WTC11 (cell line): ENCODE measurements at regions not wholly inside any gene's neighbourhood (a gene's known extent, or its start where the extent isn't known, plus 50 kb on each side); places are given as distances from the start of the nearest gene placed in this dataset.

Source experiments
- ATAC-seq: fragments of 200-7000 bp; cut with Tn5 transposase; 2 replicates; pipeline ENCODE4 v1.10.0; 2021; ENCODE audit warnings: mild to moderate bottlenecking, moderate library complexity
- CTCF ChIA-PET: fragments of 300-600 bp; sonication (Branson Sonifier 250); formaldehyde crosslinking; loops from one replicate; lab custom pipeline; 2021; ENCODE audit warnings: antibody characterized with exemption; lab: Charles Lee
- POLR2A ChIA-PET: fragments of 350-600 bp; sonication (Branson Sonifier 250); formaldehyde crosslinking; loops from one replicate; lab custom pipeline; 2021; ENCODE audit warnings: antibody characterized with exemption; lab: Charles Lee
- DNase-seq: peaks from one replicate; pipeline ENCODE4 v3.0.0; 2021; ENCODE audit warnings: low spot score
- H3K27ac Mint-ChIP-seq: 2 replicates; pipeline ENCODE4 v1.8.0; 2021; ENCODE audit warnings: mixed read lengths
- H3K27me3 Mint-ChIP-seq: 2 replicates; pipeline ENCODE4 v1.8.0; 2021; ENCODE audit warnings: low read depth, mild to moderate bottlenecking, moderate library complexity, mixed read lengths
- H3K36me3 Mint-ChIP-seq: 2 replicates; pipeline ENCODE4 v1.8.0; 2021; ENCODE audit warnings: mixed read lengths
- H3K4me1 Mint-ChIP-seq: 2 replicates; pipeline ENCODE4 v1.8.0; 2022; ENCODE audit warnings: mixed read lengths
- H3K4me3 Mint-ChIP-seq: 2 replicates; pipeline ENCODE4 v1.8.0; 2021; ENCODE audit warnings: mild to moderate bottlenecking, moderate library complexity, mixed read lengths
- H3K9me3 Mint-ChIP-seq: 2 replicates; pipeline ENCODE4 v1.8.0; 2021; ENCODE audit warnings: mixed read lengths
- AFF4 ChIP-seq: sonication (generic); formaldehyde crosslinking; IDR thresholded peaks from 2 replicates; pipeline ENCODE4 v1.8.1; 2023; ENCODE audit warnings: mild to moderate bottlenecking, missing genetic modification reagents, borderline replicate concordance
- E2F1 ChIP-seq: sonication (generic); formaldehyde crosslinking; IDR thresholded peaks from 2 replicates; pipeline ENCODE4 v1.8.0; 2022; ENCODE audit warnings: mild to moderate bottlenecking, missing genetic modification reagents
- IRF2 ChIP-seq: sonication (generic); formaldehyde crosslinking; IDR thresholded peaks from 2 replicates; pipeline ENCODE4 v1.8.0; 2022; ENCODE audit warnings: low read depth, missing genetic modification reagents, borderline replicate concordance
- MLX ChIP-seq: sonication (generic); formaldehyde crosslinking; IDR thresholded peaks from 2 replicates; pipeline ENCODE4 v1.8.1; 2023; ENCODE audit warnings: mild to moderate bottlenecking, missing genetic modification reagents, moderate library complexity
- NFATC4 ChIP-seq: fragments of 250-450 bp; sonication (Bioruptor Pico); IDR thresholded peaks from 2 replicates; pipeline ENCODE4 v1.9.0; 2021; ENCODE audit warnings: mild to moderate bottlenecking
- NFE2L1 ChIP-seq: sonication (generic); formaldehyde crosslinking; IDR thresholded peaks from 2 replicates; pipeline ENCODE4 v1.8.1; 2023; ENCODE audit warnings: missing genetic modification reagents
- NFYB ChIP-seq: sonication (generic); formaldehyde crosslinking; conservative IDR thresholded peaks from 2 replicates; pipeline ENCODE4 v1.8.0; 2022; ENCODE audit warnings: low read depth, missing genetic modification reagents
- PREB ChIP-seq: sonication (generic); formaldehyde crosslinking; IDR thresholded peaks from 2 replicates; pipeline ENCODE4 v1.8.1; 2022; ENCODE audit warnings: mild to moderate bottlenecking, missing genetic modification reagents, moderate library complexity, borderline replicate concordance
- RELA ChIP-seq: sonication (generic); formaldehyde crosslinking; IDR thresholded peaks from 2 replicates; pipeline ENCODE4 v1.8.1; 2022; ENCODE audit warnings: missing genetic modification reagents, mild to moderate bottlenecking, borderline replicate concordance
- SMAD3 ChIP-seq: sonication (generic); formaldehyde crosslinking; IDR thresholded peaks from 2 replicates; pipeline ENCODE4 v1.8.0; 2022; ENCODE audit warnings: missing genetic modification reagents, mild to moderate bottlenecking, borderline replicate concordance
- TEAD4 ChIP-seq: sonication (generic); formaldehyde crosslinking; IDR thresholded peaks from 2 replicates; pipeline ENCODE4 v1.8.0; 2022; ENCODE audit warnings: mild to moderate bottlenecking, missing genetic modification reagents
- USF2 ChIP-seq: sonication (generic); formaldehyde crosslinking; IDR thresholded peaks from 2 replicates; pipeline ENCODE4 v1.8.1; 2023; ENCODE audit warnings: mild to moderate bottlenecking, missing genetic modification reagents, moderate library complexity
- ZNF138 ChIP-seq: sonication (generic); formaldehyde crosslinking; conservative IDR thresholded peaks from 2 replicates; pipeline ENCODE4 v1.8.1; 2022; ENCODE audit warnings: mild to moderate bottlenecking, moderate library complexity, missing genetic modification reagents
- ZNF232 ChIP-seq: sonication (generic); formaldehyde crosslinking; IDR thresholded peaks from 2 replicates; pipeline ENCODE4 v1.8.0; 2022; ENCODE audit warnings: mild to moderate bottlenecking, missing genetic modification reagents
- ZNF416 ChIP-seq: fragments of 250-450 bp; sonication (Bioruptor Pico); IDR thresholded peaks from 2 replicates; pipeline ENCODE4 v1.9.0; 2021; ENCODE audit warnings: mild to moderate bottlenecking, inconsistent platforms
- ZNF425 ChIP-seq: fragments of 250-450 bp; sonication (Bioruptor Pico); conservative IDR thresholded peaks from 2 replicates; pipeline ENCODE4 v1.9.0; 2021; ENCODE audit warnings: mild to moderate bottlenecking
- ZNF512 ChIP-seq: sonication (generic); formaldehyde crosslinking; IDR thresholded peaks from 2 replicates; pipeline ENCODE4 v1.8.1; 2022; ENCODE audit warnings: missing genetic modification reagents, borderline replicate concordance

GRCh38 chr4:149881744-149882143, 66.1 kb upstream of the IQCM start (continued):
- no peak for TF ChIP-seq E2F1

GRCh38 chr4:149882251-149882650, 66.6 kb upstream of the IQCM start:
- Mint-ChIP-seq H3K4me3 (no peak overlapping the region), H3K4me1 (no peaks in the 10 kb centered on the region), H3K36me3 (no peaks in the 10 kb centered on the region), H3K9me3 (no peaks in the 10 kb centered on the region), H3K27ac (no peak overlapping the region), H3K27me3 (no peaks in the 10 kb centered on the region)
- CTCF ChIA-PET, result no interaction called here
- no peak for TF ChIP-seq MLX (CRISPR knock-in tag)
- TF ChIP-seq NFE2L1 (CRISPR knock-in tag), result no peak
- no peak for TF ChIP-seq ZNF416 (CRISPR knock-in tag)
- no peak for TF ChIP-seq RELA
- TF ChIP-seq IRF2 (CRISPR knock-in tag), result no peak
- TF ChIP-seq AFF4, result no peak
- TF ChIP-seq ZNF425 (CRISPR knock-in tag), result no peak
- TF ChIP-seq TEAD4 (CRISPR knock-in tag), result no peak
- no peak for TF ChIP-seq NFYB (CRISPR knock-in tag)
- no peak for TF ChIP-seq USF2
- TF ChIP-seq ZNF232, result no peak
- no peak for ATAC-seq
- DNase-seq, result no peak
- POLR2A ChIA-PET, result no interaction called here

- Mint-ChIP-seq H3K9me3 (no peaks in the 10 kb centered on the region), H3K4me1 (no peaks in the 10 kb centered on the region), H3K27ac (no peak overlapping the region), H3K36me3 (no peaks in the 10 kb centered on the region), H3K27me3 (no peaks in the 10 kb centered on the region), H3K4me3 (no peak overlapping the region)
- ATAC-seq (no peak), DNase-seq (no peak)
- ChIA-PET CTCF (no interaction called here), POLR2A (no interaction called here)
- no peak for TF ChIP-seq NFE2L1 (CRISPR knock-in tag)
- TF ChIP-seq ZNF512 (CRISPR knock-in tag), result no peak
- no peak for TF ChIP-seq NFATC4
- no peak for TF ChIP-seq ZNF138 (CRISPR knock-in tag)
- TF ChIP-seq SMAD3 (CRISPR knock-in tag), result no peak
- TF ChIP-seq PREB, result no peak
- no peak for TF ChIP-seq USF2
These were observed 68.4 kb upstream of the IQCM start for GRCh38 chr4:149884046-149884445.
